ENCODE measurements at regions not wholly inside any gene's neighbourhood (a gene's known extent, or its start where the extent isn't known, plus 50 kb on each side); places are given as distances from the start of the nearest gene placed in this dataset.

DNA sequence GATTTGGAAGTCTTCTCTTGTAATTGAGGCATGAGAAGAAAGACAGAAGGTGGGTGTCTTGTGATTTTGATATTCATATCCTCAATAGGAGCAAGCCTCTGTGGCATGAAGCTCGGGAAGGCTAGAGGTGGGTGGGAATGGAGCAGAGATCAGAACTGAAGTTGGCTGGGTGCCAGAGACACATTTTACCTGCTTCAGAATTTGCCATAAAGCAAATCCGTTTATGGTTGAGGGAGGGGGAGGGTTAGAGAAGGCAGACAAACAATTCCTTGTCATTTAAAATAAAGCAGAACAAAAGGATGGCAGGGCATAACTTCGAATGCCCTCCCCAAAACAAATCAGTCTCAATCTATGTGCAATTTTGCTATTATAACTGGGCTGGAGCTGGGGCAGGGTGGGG lies 305.9 kb downstream of the KLF5 start:
- DNase-seq (ENCODE audit: low read depth, low spot score), result no peak

DNA sequence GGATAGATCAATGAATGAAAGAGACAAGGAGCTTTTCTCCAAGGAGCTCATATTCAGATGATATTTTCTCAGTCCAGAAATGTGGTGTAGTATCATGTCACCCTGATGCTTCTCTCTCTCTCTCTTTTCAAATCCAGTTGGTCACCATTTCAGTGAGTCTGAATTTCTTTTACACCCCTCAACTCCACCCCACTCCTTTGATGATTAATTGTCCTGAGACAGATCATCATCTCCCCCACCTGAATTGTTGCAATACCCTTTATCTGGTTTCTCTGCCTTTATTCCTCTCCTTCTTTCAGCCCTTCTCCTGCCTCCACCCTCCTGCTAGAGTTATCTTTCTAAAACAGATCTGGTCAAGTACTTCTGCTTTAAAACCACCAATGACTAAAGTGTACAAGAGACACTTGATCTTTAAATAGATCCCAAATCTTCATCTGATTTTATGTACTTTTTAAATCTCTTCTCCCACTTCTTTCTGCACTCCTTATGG lies 299.8 kb downstream of the KLF5 start:
- no peak for DNase-seq (ENCODE audit: low read depth, low spot score)

DNA sequence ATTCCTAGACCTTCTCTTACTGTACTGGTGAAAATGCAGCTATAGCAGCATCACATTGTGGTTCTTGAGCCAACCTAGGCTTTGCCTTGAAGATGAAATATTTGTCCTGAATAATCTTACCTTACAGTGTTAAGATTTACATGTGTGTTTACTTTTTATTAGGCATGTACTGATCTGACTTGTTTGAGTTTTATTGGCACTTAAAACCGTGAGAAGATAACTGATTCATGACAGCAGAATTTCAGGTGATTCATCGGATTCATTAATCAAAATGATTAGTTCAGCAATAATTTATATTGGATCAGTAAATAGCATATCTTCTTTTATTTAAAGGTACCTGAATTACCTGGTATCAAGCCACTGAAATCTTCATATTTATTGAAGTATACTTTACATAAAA lies 296.3 kb downstream of the KLF5 start:
- DNase-seq (ENCODE audit: low read depth, low spot score), result no peak

DNA sequence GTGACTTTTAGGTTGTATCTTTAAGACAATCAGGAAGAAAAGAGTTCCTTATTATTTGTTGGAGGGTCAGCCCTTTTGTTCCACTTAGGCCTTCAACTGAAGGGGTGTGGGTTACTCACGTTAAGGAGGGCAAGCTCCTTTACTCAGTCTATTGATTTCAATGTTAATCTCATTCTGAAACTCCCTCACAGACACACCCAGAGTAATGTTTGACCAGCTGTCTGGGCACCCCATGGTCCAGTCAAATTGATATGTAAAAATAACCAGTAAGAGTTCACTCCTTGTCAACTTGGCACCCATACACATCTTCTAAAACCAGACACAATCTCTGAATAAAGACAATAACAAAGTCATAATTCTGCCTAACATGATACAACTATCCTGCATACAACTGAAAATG lies 292.9 kb downstream of the KLF5 start:
- DNase-seq (ENCODE audit: low read depth, low spot score), result no peak

DNA sequence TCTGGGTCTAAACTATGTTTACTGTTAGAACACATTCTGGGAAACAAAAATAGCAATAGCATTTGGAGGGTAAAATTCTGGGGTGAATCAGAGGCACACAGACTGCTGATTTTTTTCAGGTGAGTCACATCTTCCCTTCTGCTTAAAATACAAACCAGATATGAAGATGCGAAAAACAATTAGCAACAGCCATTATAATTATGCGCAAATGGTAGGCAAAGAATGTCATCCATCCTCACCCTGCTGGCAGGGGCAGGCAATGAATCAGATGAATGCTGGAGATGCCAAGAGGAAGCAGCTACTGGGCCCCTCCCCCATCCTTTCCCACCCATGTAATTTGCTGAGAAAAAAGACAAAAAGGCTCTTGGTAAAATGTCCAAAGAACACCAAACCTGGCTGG lies 282.9 kb downstream of the KLF5 start:
- DNase-seq (ENCODE audit: low read depth, low spot score), result no peak

DNA sequence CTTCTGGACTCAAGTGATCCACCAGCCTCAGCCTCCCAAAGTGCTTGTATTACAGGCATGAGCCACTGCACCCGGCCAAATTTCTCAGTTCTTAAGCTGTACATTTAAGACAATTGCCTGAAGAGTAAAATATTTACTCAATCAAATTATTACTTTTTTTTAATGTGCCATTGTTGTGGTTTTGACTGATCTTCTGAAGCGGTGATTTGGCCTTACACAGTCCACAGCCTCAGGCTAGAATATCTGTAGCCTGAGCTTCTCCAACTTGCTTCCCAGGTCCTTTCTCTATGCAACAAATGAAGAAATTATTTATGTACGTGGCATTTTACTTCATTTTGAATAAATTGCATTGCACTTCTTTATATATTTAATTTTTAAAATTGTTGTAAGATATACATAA lies 281.3 kb downstream of the KLF5 start:
- DNase-seq (ENCODE audit: low read depth, low spot score), result no peak

DNA sequence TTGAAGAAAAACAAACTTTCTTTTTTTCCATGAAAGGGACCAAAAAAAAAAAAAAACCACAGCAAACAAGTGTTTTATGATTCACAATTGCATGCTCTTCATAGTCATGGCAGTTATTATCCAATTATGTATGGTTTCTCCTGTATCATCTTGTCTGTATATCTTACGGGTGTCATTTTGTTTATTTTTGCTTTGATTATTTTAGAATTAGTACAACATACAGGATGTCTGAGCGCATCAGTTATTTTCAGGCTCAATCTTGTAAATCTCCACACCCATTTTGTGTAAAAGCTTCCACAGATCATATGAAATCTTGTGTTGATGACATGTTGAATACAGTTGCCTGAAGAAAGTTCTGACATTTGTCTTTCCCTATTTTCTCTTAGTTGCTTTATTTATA lies 280.3 kb downstream of the KLF5 start:
- DNase-seq (ENCODE audit: low read depth, low spot score), result no peak

DNA sequence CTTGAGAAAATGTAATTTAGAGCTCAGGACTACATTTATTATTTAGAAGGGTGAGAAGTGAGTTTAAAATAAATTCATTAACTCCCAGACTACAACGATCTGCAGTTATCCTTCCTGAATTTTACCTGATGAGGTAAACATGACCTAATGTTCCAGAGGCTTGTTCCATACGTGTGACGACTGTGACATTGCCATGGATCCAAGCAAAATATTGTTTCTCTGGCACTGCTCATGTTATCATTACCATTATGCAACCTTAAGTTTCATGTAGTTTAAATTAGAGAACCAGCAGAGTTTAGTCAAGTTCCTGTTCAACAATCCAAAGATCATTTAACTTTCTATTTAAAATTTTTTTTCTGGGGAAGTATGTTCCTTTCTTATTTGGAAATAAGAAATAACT lies 279.6 kb downstream of the KLF5 start:
- no peak for DNase-seq (ENCODE audit: low read depth, low spot score)

DNA sequence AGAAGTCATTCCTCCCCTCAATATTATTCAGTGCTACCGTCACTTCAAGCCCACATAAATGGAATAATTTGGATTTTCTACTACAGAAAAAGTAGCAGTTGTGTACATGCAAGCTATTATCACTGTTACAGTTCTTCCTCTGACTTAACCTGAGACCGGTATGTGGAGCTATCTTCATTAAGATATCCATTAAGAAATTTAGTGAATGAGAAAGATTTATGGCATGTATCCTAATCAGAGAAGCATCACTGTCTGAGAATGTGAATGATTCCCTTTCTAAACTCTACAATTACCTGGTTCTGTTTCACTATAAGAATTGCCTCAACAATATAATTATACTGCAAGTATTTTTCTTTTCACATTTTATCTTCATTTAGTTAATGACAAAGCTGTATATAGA lies 278.7 kb downstream of the KLF5 start:
- DNase-seq (ENCODE audit: low read depth, low spot score), result no peak

DNA sequence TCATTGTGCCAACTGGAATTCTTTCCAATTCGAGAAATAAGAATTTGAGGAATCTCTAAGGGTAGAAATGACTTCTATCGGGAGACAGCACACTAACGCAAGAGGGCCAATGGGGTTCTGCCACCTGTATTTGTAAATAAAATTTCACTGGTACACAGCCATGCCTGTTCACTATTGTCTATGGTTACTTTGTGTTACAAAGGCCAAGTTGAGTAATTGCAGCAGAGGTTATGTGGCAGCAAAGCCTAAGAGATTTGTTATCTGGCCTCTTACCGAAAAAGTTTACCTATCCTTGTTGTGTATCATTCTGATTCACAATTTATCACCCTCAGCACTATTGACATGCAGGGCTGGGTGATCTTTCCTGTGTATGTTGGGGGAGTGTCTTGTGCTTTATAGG lies 278.0 kb downstream of the KLF5 start:
- DNase-seq (ENCODE audit: low read depth, low spot score), result no peak

DNA sequence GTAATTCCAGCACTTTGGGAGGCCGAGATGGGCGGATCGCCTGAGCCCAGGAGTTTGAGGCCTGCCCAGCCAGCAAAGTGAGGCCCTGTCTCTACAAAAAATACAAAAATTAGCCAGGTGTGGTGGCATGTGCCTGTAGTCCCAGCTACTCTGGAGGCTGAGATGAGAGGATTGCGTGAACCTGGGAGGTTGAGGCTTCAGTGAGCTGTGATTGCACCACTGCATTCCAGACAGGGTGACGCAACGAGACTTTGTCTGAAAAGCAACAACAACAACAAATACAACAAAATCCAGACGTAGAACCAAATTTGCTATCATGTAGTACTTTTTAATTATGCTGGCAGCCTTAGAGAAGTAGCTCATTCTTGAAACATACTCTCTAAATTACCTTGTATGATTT lies 277.1 kb downstream of the KLF5 start:
- no peak for DNase-seq (ENCODE audit: low read depth, low spot score)

DNA sequence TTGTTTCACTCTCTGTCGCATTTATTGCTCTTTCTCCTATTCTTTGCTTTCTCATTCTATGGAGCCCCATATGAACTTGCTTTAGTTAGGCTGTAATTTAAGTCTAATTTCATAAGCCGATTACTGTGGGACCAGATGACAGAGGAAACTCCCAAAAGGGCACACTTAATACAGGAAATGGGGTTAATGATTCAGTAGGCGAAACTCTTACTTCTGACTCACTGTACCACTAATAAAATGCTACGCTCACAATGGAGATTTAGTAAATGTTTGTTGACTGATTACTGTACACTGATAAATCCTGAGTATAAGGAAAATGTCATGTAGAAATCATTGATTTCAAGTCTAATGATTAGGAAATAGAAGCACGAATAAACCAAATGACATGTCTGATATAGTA lies 276.4 kb downstream of the KLF5 start:
- no peak for DNase-seq (ENCODE audit: low read depth, low spot score)

DNA sequence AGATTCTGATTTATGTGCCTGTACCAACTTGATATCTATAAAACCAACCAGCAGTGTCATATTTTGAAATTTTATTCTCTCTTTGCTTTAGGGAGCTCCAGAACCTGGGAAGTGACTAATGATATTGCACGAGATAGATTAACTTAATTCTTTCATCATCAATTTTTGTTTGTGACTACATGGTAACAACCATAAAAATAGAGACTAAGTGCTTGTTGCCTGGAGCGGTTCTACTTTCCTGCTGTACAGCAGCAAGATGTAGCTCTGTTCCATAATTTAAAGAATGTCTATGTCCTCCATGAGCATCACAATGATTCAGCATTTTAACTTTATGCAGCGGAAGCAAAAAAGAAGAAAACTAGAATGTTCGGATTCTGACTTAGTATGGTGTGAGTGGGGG lies 275.6 kb downstream of the KLF5 start:
- no peak for DNase-seq (ENCODE audit: low read depth, low spot score)

DNA sequence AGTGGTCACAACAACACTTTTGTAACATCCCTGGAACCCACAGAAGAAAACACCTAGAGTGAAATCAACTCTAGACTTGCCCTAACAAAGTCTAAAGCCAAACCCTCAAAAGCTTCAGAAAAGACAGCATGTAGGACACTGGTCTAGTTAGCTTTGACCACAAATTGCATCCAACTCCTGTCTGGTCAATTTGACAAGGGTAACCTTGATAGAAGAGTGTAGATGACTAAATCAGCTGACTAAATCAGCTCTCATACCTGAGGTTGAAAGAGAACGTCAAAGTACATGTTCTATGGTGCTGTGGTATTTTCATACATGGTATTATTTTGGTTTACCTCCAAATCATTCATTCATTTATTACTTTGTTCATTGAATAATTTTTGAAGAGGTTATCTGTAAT lies 272.8 kb downstream of the KLF5 start:
- DNase-seq (ENCODE audit: low read depth, low spot score), result no peak

DNA sequence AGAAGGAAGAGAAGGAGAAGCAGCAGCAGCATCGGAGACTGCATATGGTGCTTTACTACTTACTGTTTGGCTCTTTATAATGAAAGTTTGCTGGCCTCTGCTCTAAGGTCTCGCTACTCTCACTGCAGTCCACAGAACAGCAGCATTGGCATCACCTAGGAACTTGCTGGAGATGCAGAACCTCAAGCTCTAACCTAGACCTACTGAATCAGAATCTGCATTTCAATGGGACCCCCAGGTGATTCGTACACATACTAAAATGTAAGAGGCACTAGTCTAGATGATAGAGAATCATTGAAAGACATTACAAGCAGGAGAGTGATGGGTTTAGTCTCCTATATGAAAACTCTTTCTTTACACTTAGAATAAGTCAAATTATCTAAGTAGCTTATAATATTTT lies 270.6 kb downstream of the KLF5 start:
- DNase-seq (ENCODE audit: low read depth, low spot score), result no peak

DNA sequence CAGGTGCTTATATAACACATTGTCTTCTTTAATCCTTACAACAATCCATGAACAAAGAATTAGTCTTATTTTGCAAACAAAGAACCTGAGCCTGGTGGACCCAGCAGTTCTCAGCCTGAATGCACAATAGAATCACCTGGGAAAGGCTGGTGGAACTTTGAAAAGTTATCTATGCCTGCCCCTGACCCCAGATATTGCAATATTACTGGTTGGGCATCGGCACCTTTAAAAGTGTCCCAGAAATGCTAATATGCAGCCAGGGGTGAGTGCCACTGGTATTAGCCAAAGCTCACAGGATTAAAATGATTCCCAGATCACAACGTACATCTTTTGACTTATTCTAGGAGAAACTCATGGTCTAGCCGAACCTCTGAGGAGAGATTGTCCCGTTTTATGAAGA lies 268.8 kb downstream of the KLF5 start:
- DNase-seq (ENCODE audit: low read depth, low spot score), result no peak

DNA sequence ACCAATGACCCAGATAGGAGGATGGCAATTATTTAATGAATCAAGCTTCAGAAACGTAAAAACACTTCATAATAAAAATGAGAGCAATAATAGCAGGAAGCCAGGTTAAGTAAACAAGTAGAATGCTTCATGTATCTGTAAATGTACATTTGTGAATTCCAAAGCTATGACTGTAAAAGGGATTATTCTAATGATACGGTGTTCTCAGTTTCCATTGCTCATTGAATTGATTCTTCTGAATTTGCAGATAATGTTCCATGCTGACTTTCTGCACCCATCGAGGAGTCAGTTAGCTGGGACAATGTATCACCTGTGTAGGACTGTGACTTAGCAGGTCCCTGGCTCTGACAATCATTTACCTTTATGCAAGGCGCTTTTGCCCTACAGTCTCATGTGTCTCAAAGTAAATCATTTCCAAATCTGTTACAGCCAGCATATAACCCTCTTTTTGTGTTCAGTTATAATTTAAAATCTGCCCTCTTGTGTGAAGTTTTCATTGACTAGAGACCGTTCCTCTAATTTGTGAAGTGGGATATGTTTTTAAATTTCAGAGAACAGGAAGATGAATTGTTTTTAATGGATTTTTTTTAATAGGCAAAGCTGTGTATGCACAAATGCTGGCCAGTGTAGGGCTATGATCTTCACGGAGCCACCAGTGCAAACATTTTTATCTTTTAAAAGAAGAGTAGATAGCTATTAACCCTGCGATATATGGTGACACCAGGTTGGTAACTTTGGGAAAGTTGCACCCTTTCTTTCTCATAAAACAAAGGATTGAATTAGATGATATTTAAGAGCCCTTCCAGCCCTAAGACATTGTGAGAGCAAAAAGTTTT lies 267.1 kb downstream of the KLF5 start:
- no peak for DNase-seq (ENCODE audit: low read depth, low spot score)

DNA sequence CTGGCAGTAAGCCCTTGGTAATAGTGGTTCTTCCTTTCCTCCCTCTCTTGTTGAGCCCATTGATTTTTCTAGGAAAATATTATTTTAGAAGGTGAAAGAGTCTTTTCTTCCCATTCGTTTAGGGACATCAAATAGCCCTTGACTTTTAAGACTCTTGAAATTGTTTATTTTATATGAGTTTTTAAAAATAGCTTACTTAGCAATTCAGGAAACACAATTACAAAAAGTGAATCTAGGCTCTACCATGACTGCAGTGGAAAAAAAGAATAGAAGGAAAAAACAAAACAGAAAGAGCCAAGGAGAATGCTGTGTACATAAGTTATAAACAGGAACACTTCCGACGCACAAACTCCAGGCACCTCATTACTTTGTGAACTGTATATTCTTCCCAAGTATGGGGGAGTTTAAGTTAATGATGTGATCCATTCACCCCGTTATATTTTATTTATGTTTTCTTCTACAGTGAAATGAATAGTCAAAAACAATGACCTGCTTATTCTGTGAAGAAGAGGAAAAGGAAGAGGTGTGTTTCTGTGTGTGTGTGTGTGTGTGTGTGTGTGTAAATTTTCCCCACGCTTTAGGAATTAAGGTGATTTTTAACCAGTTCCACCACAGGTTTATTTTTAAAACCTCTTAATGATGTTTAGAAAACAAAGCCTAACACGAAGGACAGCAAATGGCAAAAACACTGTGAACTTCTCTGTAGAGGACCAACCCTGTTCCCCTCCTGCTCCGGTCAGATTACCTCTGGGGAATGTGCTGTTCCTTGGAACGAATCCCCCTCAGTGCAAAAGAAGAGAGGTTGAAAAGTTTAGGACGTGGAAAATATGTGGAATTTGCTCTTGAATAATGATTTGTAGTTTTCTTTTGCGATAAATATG lies 266.3 kb downstream of the KLF5 start:
- no peak for DNase-seq (ENCODE audit: low read depth, low spot score)

DNA sequence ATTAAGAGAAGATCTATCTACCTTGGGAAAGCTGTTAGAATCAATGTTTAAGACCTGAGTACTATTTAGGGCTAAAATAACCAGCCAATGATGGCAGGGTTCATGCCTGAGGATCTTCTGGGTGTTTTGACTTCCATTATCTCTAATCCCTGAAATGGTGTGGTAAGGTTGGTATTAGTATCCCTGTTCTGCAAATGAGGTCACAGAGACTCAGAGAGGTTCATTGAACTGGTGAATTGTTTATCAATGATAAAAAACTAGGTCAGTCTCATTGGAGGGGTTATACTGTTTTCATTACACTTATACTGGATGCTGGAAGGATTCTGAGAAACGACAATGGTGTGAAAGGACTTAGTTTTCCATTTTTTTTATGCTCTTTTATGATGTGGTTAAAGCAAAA lies 264.8 kb downstream of the KLF5 start:
- no peak for DNase-seq (ENCODE audit: low read depth, low spot score)

DNA sequence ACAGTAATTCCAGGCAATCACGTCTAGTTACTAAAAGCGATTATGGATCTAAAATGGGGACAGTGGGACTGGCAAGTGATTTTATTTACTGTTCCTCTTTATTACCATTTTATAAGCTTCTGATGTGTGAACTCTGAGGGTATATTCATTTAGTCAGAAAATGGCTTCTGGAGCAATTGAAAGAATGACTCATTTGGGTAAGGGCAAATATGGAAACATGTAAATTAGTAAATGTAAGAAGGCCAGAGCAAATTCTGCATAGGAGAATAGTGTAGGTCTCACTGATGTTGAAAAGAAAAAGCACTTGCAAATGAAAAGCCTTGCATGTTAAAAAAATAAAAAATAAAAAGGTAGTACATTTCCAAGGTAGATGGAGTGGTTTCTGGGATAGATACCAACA lies 262.2 kb downstream of the KLF5 start:
- DNase-seq (ENCODE audit: low read depth, low spot score), result no peak

DNA sequence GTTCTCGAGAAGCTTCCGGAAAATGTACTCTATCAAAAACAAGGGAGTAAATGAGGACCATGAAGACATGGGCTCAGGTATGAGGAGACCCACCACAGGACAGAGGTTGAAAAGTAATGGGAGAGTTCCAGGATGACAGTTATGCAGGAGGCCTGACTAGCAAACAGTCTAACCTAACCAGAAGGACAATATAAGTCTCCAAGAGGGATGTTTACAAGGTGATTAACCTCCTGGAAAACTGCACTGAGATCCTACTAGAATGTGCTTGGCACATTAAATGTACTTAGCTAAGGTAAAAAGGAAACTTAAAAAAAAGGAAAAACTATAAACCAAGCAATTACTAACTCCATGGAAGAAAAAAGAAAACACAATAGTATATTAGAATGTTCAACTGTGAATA lies 258.3 kb downstream of the KLF5 start:
- no peak for DNase-seq (ENCODE audit: low read depth, low spot score)

DNA sequence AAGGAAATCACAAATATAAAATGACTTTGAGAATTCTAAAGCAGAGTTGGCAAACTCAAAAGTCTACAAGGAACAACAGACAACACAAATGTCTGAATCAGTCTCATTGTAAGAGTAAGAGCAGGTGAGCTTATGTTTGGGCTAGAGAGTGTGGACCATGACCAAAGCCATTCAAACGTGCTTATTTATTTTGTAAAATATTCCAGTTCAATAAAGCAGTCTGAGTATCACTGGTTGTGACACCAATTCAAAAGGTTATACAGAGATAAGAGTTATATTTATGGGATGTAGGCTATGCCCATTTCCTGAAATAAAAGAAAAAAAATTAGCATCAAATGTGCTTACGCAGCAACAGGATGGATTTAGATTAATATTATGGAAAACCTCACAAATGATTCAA lies 251.6 kb downstream of the KLF5 start:
- DNase-seq (ENCODE audit: low read depth, low spot score), result no peak

DNA sequence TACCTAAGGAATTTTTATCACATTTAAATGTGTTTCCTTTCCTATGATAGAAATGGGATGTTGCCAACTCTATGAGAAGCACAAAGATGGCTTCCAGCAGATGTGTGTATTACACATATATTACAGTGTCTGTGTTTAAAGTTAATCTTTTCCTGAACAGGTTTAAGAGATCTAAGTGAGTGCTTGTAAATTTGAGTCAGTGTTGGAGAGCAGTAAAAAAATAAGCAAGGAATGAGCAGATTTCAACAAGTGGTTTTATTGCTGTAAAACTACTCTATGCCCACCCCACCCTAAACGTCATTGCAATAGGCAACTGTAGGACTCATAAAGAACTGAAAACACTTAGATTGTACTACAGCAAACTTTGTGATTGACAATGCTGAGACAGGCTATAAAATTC lies 248.7 kb downstream of the KLF5 start:
- no peak for DNase-seq (ENCODE audit: low read depth, low spot score)

Data from ELF-1 (cell line).